Smooth muscle cell (in vitro differentiated cells): ENCODE measurements at regions not wholly inside any gene's neighbourhood (a gene's known extent, or its start where the extent isn't known, plus 50 kb on each side); places are given as distances from the start of the nearest gene placed in this dataset.

ENCODE experiments used
- DNase-seq: peaks from one replicate; lab custom pipeline; 2025; ENCODE audit not compliant: unreplicated experiment; lab: John Stamatoyannopoulos, UW
- H2AFZ ChIP-seq: fragments of 200-600 bp; sonication (generic); 2 replicates; pipeline ENCODE4 v1.6.0; 2016; ENCODE audit warnings: antibody characterized with exemption, low read depth, mild to moderate bottlenecking
- H3F3A ChIP-seq: fragments of 200-600 bp; sonication (generic); 2 replicates; pipeline ENCODE4 v1.6.0; 2017; ENCODE audit warnings: antibody characterized with exemption, low read depth
- H3K27ac ChIP-seq: fragments of 200-600 bp; sonication (generic); 2 replicates; pipeline ENCODE4 v1.5.1; 2016; ENCODE audit warnings: low read depth, mild to moderate bottlenecking
- H3K27me3 ChIP-seq: fragments of 200-600 bp; sonication (generic); 2 replicates; pipeline ENCODE4 v1.6.1; 2016; ENCODE audit warnings: low read depth, mild to moderate bottlenecking
- H3K36me3 ChIP-seq: fragments of 200-600 bp; sonication (generic); 2 replicates; pipeline ENCODE4 v1.5.1; 2016; ENCODE audit warnings: low read depth
- H3K4me1 ChIP-seq: fragments of 200-600 bp; sonication (generic); 2 replicates; pipeline ENCODE4 v1.5.1; 2016; ENCODE audit warnings: low read depth
- H3K4me2 ChIP-seq: fragments of 200-600 bp; sonication (generic); 2 replicates; pipeline ENCODE4 v1.6.0; 2016; ENCODE audit warnings: mild to moderate bottlenecking
- H3K4me3 ChIP-seq: fragments of 200-600 bp; sonication (generic); 2 replicates; pipeline ENCODE4 v1.5.1; 2016; ENCODE audit warnings: mild to moderate bottlenecking
- H3K79me2 ChIP-seq: fragments of 200-600 bp; sonication (generic); 2 replicates; pipeline ENCODE4 v1.6.0; 2016; ENCODE audit warnings: low read depth, mild to moderate bottlenecking
- H3K9ac ChIP-seq: fragments of 200-600 bp; sonication (generic); 2 replicates; pipeline ENCODE4 v1.6.0; 2016; ENCODE audit warnings: low read depth
- H3K9me3 ChIP-seq: fragments of 200-600 bp; sonication (generic); replicated peaks from 2 replicates; pipeline ENCODE4 v1.5.1; 2016; ENCODE audit warnings: low read depth
- H4K20me1 ChIP-seq: fragments of 200-600 bp; sonication (generic); 2 replicates; pipeline ENCODE4 v1.6.0; 2016; ENCODE audit warnings: low read depth
- WGBS: methylation state at CpG from one replicate; pipeline ENCODE4 v1.1.7; 2016; ENCODE audit warnings: low lambda C conversion rate; 5-methylcytosine and 5-hydroxymethylcytosine counted together
- TF ChIP-seq, protein P1 (sequence below): fragments of 200-600 bp; sonication (generic); IDR thresholded peaks from 2 replicates; pipeline ENCODE4 v1.5.1; 2017; ENCODE audit warnings: borderline replicate concordance, mild to moderate bottlenecking, antibody characterized with exemption; ENCODE audit not compliant: insufficient read depth, poor library complexity, severe bottlenecking

DNA sequence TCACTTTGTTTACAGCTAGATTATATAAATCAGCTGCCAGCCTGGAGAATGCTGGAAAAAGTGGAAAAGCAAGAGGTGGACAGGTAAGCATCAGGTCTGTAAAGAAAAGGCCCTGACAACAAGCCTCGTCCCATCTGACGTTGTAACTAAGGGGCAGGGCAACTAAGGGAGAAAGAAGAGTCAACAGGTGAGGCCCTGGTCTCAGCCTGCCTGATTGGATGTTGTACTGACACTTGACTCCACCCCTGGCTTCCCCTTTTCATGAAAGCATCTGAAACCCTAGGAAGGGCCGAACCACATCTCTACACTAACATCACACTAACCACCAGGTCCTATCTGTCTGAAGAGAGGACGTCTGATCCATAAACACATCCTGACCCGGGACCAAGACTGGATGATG is 357.6 kb upstream of the CFAP20DC start:
- Histone ChIP-seq H3K4me1 (peaks cover 9% of the 10 kb centered on the region), H3K27ac (no peak overlapping the region), H3K9me3 (no peaks in the 10 kb centered on the region), H3K79me2 (no peaks in the 10 kb centered on the region), H3K9ac (no peak overlapping the region), H3F3A (no peaks in the 10 kb centered on the region), H3K4me3 (no peak overlapping the region), H4K20me1 (no peaks in the 10 kb centered on the region), H2AFZ (no peak overlapping the region), H3K4me2 (no peak overlapping the region), H3K27me3 (no peaks in the 10 kb centered on the region), H3K36me3 (no peaks in the 10 kb centered on the region)
- WGBS = 87% methylated on average over 5 of the region's 5 CpGs
- TF ChIP-seq, protein P1, sequence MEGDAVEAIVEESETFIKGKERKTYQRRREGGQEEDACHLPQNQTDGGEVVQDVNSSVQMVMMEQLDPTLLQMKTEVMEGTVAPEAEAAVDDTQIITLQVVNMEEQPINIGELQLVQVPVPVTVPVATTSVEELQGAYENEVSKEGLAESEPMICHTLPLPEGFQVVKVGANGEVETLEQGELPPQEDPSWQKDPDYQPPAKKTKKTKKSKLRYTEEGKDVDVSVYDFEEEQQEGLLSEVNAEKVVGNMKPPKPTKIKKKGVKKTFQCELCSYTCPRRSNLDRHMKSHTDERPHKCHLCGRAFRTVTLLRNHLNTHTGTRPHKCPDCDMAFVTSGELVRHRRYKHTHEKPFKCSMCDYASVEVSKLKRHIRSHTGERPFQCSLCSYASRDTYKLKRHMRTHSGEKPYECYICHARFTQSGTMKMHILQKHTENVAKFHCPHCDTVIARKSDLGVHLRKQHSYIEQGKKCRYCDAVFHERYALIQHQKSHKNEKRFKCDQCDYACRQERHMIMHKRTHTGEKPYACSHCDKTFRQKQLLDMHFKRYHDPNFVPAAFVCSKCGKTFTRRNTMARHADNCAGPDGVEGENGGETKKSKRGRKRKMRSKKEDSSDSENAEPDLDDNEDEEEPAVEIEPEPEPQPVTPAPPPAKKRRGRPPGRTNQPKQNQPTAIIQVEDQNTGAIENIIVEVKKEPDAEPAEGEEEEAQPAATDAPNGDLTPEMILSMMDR = no peak
- no peak for DNase-seq

- H3K27me3 ChIP-seq = no peaks in the 10 kb centered on the region
- H3K9ac ChIP-seq = no peak overlapping the region
- no peak overlapping the region for H2AFZ ChIP-seq
- no peak overlapping the region for H3K27ac ChIP-seq
- H3F3A ChIP-seq = no peaks in the 10 kb centered on the region
- no peaks in the 10 kb centered on the region for H4K20me1 ChIP-seq
- TF ChIP-seq, protein P1 = no peak
- DNase-seq = no peak
- H3K36me3 ChIP-seq = no peaks in the 10 kb centered on the region
- no peak overlapping the region for H3K4me2 ChIP-seq
- H3K9me3 ChIP-seq = no peaks in the 10 kb centered on the region
- WGBS = 85% methylated on average over 2 of the region's 2 CpGs
- peaks cover 9% of the 10 kb centered on the region for H3K4me1 ChIP-seq
- no peak overlapping the region for H3K4me3 ChIP-seq
- no peaks in the 10 kb centered on the region for H3K79me2 ChIP-seq
These were observed 357.1 kb upstream of the CFAP20DC start for GRCh38 chr3:59406943-59407342.

- Histone ChIP-seq H3K9ac (no peak overlapping the region), H3K27ac (no peak overlapping the region), H3K36me3 (no peaks in the 10 kb centered on the region), H3K4me3 (no peak overlapping the region), H3F3A (no peaks in the 10 kb centered on the region), H3K4me2 (no peak overlapping the region), H3K4me1 (peaks cover 9% of the 10 kb centered on the region), H3K9me3 (no peaks in the 10 kb centered on the region), H2AFZ (no peak overlapping the region), H4K20me1 (no peaks in the 10 kb centered on the region), H3K27me3 (no peaks in the 10 kb centered on the region), H3K79me2 (no peaks in the 10 kb centered on the region)
- WGBS = 86% methylated on average over 8 of the region's 8 CpGs
- DNase-seq = no peak
- TF ChIP-seq, protein P1 = no peak
These were observed 355.0 kb upstream of the CFAP20DC start for GRCh38 chr3:59404851-59405250.

GRCh38 chr3:59404064-59404463 is 354.2 kb upstream of the CFAP20DC start:
- Histone ChIP-seq H3K4me2 (no peak overlapping the region), H3K9ac (no peak overlapping the region), H3K36me3 (no peaks in the 10 kb centered on the region), H3K4me3 (no peak overlapping the region), H3K4me1 (peaks cover 9% of the 10 kb centered on the region), H2AFZ (no peak overlapping the region), H3K79me2 (no peaks in the 10 kb centered on the region), H3K27me3 (no peaks in the 10 kb centered on the region), H3K27ac (no peak overlapping the region), H3F3A (no peaks in the 10 kb centered on the region), H4K20me1 (no peaks in the 10 kb centered on the region), H3K9me3 (no peaks in the 10 kb centered on the region)
- TF ChIP-seq, protein P1 = no peak
- DNase-seq = no peak
- WGBS = 98% methylated on average over 2 of the region's 2 CpGs
